ENCODE measurements at regions not wholly inside any gene's neighbourhood (a gene's known extent, or its start where the extent isn't known, plus 50 kb on each side); places are given as distances from the start of the nearest gene placed in this dataset.

GRCh38 chr7:34277803-34278199 is 372.5 kb downstream of the BMPER start:
- TF ChIP-seq, protein P1, sequence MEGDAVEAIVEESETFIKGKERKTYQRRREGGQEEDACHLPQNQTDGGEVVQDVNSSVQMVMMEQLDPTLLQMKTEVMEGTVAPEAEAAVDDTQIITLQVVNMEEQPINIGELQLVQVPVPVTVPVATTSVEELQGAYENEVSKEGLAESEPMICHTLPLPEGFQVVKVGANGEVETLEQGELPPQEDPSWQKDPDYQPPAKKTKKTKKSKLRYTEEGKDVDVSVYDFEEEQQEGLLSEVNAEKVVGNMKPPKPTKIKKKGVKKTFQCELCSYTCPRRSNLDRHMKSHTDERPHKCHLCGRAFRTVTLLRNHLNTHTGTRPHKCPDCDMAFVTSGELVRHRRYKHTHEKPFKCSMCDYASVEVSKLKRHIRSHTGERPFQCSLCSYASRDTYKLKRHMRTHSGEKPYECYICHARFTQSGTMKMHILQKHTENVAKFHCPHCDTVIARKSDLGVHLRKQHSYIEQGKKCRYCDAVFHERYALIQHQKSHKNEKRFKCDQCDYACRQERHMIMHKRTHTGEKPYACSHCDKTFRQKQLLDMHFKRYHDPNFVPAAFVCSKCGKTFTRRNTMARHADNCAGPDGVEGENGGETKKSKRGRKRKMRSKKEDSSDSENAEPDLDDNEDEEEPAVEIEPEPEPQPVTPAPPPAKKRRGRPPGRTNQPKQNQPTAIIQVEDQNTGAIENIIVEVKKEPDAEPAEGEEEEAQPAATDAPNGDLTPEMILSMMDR (conservative IDR thresholded peaks at IDR 0.05; ENCODE audit: low read depth, low read length), result no peak
- no peak for TF ChIP-seq EZH2 (IDR thresholded peaks at IDR 0.05; ENCODE audit: low read length, unreplicated experiment)

Data from PC-3 (cell line).